Mesenteric fat pad (tissue), 1 donor: ENCODE measurements at regions not wholly inside any gene's neighbourhood (a gene's known extent, or its start where the extent isn't known, plus 50 kb on each side); places are given as distances from the start of the nearest gene placed in this dataset.

Experiments
- DNase-seq: peaks from one replicate; pipeline ENCODE4 v3.0.0-alpha.2; 2020; ENCODE audit warnings: low spot score
- donor health status: DM: yes; HTN: yes; CAD: no.

DNA sequence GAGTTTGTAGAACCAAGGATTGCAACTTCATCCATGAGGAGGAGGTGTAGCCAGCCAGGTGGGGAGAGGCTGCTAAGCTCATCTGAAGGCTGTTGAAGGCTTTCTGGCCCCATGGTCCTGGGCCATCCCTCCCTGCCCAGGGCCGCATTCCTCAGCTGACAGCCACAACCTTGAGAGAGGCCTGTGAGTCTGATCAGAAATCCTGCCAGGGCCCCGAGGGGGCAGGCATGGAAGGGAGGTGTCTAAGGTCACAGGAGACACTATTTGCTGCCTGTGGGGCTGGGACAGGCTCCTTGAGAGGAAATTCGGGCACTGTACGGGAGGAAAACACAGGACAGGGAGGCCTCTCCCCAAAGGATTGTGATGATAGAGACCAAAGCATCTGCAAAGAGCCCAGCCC lies 88.1 kb upstream of the IGLL5 start:
- peak; percentile 65 for DNase-seq

DNA sequence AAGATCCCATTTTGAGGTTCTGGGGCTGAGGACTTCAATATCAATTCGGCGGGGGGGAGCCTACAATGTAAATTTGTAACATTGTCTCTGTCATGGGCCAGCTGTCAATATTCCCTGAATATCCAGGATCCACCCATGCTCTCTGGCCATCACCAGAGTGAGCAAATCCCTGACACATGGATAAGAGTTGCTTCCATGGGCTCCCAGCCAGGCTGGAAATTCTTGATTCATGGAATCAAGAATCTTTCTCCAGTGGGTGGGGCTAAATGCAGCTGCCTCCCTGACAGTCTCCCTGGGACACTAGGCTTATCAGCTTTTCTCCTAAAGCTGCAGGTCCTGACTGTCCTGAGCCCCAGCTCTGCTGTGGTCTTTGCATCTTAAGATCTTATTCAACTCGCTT lies 86.9 kb upstream of the IGLL5 start:
- DNase-seq = peak; percentile 30

DNA sequence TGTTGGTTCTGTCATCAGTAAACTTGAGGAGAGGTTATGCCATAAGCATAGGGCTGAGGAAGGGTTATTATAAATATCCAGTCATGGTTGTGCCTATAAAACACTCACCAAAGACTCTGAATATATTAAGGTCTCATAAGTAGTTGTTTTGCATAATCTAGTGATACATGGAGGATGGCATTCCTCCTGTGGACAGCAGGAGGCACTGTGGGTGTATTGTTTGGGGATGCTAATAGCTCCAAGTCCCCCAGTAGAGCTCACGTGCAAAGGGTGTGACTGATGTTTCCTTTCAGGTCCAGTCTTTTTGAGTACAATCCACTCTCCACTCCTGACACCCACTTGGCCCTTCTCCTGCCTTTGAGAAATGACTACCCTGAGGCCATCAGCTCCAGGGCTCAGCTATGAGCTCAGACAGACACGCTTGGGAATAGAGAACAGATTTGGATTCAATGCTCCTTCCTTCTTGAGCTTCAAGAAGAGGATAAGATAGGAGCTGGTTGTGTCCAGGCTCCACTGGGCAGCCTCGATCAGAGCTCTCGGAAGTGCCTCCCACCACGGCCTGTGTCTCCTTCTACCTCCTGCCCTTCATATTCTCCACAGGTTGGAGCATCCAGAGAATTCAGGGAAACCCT lies 85.2 kb upstream of the IGLL5 start:
- DNase-seq = no peak

DNA sequence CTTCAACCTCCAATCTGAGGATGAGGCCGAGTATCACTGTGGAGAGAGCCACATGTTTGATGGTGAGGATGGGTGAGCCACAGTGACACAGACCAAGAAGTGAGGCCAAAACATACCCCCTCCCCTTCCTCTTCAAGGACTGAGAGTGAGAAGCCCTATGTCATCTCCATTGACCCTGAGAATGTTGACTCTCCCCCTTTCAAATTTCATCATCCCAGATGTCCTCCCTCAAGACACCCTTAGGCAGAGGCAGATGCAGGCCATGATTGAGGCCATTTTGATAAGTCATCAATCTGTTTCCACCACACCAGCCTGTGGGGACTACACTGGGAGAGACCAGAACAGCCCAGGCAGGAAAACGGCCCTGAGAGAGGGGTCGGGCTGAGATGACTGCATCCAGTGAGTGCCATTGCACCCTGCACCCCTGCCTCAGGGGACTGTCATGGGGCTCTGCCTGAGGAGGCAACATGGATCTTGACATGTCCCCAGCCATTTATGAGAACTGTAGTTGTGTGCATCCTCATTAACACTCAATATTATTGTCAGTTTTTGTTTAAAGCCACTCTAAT lies 84.2 kb upstream of the IGLL5 start:
- DNase-seq = peak; percentile 60

DNA sequence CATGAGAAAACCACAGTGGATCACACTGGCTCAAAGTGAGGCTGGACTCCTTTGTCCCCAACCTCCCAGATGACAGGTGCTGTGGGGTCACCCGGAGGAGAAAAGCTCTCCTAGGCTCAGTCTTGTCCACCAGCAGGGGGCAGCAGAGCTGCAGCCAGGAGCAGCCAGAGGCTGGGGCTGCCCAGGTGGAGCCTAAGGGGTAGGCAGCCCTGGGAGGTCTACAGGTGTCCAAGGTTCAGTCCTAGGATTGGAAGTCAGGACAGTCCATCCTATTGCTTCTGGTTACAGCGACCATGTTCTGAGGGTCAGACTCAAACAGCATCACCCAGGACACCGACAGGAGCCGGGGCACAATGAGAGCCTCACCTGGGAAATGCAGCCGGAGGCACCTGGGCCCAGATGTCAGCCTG lies 77.6 kb upstream of the IGLL5 start:
- no peak for DNase-seq

DNA sequence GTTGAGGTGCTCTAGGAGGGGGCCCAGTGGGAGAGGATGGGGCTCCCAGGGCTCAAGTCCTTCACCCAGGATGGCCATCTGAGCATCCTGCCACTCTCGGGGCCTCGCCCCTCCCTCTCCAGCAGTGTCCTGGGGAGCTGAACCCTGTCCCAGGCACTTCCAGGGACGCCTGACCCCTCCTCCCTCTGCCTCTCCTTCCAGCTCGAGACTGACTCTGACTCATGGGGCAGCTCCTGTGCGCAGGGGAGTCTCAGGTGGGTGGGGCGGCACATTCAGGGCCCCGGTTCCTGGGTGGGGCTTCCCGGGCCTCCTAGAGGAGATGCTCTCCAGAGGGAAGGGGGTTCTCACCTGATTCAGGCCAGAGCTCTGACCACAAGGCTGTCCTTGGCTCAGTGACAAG lies 77.1 kb upstream of the IGLL5 start:
- DNase-seq = no peak

DNA sequence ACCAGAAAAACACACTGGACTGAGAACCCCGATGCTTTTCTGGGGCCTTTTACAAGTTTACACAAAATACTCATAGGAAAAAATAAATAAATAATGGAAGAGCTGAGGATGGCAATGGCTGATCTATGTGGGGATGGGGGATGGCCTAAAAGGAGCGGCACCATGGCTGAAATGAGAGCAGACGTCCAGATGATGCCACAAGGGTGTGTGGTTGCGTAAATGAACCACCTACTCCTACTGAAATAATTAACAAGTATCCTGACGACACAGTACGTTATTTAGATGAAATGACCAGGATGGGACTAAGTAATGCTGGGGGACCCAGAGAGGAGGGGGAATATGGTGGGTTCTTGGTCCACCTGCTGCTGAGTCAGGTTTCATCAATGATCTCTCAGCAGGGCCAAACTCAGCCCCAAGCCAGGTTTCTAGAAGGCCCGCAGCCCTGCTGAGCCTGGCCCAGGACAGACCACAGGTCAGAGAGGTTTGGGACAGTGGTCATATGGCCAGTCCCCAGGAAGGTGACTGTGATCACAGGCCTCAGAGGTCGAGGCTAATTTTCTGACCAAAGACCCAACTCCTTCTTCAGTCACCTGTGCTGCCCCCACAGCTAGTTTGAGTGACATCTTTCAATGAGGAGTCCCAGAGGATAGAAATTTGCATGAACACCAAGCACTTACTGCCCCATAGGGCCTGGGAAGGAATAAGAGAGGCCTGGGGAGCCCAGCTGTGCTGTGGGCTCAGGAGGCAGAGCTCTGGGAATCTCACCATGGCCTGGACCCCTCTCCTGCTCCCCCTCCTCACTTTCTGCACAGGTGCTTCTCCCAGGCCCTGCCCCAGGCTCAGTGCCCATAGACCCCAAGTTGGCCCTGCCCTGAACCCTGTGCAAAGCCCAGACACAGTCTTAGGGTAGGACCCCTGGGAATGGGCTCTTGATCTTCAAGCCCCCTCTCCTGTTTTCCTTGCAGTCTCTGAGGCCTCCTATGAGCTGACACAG lies 76.3 kb upstream of the IGLL5 start:
- DNase-seq = no peak

DNA sequence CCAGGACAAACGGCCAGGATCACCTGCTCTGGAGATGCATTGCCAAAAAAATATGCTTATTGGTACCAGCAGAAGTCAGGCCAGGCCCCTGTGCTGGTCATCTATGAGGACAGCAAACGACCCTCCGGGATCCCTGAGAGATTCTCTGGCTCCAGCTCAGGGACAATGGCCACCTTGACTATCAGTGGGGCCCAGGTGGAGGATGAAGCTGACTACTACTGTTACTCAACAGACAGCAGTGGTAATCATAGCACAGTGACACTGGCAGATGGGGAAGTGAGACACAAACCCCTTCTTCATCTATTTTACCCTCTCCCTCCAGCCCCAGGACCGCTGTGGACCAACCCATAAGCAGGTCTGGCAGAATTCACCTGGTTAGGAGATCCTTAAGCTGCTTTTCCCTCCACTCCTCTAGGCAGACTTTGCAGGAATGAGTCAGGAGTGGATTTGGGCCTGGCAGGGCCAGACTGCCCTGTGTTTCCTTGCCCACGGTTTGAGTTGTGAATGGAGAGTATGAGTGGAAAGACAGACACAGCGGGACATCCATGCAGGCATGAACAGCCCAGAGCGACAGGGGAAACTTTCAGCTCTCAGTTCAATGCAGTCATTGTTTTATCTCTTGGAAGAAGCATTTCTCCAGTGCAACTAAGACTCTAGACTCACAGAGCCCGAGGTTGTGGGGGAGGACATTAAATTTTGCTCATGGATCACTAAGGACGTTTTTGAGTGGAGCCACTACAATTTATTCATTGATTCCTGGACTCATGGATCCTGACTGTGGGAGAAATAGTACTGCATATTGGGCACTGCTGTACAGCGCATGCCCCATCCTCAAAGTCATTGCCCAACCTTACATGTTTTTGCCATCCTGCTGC lies 75.3 kb upstream of the IGLL5 start:
- no peak for DNase-seq

DNA sequence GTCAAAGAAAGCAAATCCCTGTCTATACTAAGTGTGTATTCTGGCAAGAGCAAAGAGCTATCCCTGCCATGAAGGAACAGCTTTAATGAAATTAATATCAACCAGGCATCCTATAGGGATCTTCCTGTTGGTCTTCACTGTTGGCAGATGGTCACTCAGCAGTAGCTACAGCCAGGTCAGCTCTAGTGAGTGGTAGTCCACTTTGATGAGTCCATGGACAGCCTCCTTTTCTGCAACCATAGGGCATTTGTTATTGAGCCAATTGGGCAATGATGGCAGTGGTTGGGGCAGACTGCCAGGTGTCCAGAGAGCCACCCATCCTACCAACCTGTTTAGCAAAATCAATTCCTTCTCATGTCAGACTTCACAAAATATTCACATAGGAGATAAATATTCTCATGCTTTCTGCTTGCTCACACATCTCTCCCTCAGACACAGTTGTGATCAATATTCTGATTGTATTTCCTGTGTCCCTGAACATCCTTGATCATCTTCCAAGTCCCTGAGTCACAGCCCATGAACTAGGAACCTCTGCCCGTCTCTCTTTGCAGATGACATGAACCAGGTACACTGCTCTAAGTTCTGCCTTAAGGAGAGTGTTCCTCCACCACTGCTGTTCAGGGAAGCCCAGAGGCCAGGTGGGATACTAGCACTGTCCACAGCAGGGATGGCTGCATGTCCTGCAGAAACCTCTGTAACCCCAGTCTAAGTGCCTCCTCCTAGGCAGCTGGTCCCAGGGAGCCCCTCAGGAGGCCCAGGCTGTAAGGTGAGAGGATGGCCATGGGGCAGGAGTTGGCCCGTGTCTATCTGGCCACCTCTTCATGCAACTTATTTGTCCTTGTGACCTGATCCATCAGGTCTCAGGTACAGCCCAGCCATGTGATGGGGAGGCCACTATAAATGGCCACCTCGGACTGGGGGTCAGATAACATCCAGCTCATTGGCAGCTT lies 74.2 kb upstream of the IGLL5 start:
- DNase-seq = no peak

DNA sequence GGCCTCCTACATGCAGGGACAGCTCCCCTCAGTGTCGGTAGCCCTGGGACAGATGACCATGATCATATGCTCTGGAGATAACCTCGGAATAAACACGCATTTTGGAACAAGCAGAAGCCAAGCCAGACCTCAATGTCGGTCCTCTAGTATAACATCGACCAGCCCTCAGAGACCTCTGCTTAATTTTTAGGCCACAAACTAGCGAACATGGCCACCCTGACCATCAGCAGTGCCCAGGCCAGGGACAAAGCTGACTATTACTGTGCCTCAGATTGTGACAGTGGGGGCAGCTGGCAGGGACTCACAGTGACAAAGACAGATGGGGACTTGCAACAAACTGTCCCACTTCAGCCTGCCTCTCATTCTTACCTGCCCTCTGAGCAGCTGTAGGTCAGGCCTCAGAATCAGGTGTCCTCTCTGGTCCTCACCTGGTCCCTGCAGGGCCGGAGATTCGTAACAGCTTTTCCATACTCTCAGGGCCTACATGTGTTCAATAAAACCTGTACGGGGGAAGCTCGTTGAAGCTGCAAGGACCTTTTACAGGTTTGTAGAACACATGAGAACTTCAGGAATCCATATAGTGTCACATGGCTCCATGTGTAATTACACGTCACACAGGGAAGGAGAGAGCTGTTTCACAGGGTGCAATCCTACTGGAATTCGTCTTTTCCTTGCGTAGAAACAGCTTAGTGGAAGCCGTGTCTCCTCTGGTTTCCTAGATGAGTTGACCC lies 72.8 kb upstream of the IGLL5 start:
- DNase-seq = no peak

DNA sequence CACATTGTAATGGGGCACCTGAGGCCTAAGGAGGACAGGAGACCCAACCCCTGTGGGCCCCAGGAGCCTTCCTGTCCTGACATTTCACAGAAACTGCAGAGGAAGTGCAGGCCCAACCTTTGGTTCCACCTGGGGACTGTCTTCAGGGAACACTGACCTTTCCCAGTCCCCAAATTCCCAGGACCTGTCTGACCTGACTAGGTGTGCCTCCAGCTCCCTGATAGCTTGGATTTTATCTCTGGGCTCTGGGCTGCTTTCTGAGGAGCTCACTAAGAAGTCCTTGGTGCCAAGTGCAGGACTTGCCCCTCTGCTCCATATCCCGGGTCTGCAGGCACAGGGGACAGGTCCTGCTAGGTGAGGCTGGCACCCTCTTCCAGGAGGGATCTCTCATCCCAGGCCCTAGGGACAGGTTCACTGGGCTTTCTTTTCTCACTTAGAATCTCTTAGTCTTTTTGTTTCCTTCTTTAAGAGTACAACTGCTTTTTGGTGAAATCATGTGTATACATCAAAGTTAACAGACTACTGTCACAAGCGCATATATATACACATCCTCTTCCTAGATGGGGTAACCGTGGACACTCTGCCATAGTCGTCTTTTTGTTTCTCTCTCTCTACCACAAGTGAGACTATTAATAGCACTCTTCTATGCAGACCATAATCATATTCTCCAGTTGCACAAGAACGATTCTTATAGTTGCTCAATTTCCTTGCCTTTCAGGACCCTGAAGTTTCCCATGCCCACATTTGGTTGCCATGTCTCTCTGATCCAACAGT lies 72.0 kb upstream of the IGLL5 start:
- DNase-seq = no peak

DNA sequence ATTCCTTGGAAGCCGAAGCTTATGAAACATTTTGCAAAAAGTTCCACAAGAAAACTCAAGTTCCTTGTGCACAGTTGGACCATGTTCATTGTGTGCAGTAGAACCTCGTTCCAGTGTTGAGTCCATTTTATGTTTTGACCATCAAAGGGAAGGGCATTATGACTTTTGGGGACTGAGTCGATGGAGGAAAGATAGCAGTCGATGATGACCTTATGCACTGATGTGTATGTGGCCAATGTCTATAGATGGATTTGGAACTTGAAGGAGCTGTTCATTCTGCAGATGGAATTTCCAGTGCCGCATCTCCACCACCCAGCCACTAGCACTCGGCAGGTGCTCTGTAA lies 71.5 kb upstream of the IGLL5 start:
- DNase-seq = no peak

DNA sequence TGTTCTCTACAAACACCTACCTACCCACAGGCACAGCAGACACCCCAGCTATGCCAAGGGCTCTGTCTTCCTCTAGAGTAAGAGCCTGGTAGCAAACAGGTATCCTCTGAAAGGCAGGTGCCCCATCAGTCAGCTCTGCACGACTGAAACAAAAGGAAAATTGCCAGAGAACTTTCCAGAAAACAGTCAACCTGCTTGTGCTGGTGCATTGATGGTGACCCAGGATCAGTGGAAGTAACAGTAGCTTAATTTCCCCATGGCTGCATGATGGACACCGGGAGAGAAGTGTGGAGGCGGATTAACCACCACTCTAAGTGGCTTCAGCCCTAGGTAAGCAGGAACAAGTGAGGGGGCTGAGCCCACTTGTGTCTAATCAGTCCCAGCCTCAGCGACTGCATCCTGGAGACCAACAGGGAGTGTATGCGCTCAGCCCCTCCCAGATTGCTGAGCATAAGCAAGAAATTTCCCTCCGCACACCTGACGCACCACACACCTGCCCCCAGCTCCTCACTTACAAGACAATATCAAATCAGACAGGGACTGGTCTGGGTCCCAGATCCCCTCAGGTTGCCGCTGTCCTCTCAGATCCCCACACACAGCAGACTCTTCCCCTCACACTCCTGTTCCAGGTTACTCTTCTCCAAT lies 70.7 kb upstream of the IGLL5 start:
- no peak for DNase-seq

DNA sequence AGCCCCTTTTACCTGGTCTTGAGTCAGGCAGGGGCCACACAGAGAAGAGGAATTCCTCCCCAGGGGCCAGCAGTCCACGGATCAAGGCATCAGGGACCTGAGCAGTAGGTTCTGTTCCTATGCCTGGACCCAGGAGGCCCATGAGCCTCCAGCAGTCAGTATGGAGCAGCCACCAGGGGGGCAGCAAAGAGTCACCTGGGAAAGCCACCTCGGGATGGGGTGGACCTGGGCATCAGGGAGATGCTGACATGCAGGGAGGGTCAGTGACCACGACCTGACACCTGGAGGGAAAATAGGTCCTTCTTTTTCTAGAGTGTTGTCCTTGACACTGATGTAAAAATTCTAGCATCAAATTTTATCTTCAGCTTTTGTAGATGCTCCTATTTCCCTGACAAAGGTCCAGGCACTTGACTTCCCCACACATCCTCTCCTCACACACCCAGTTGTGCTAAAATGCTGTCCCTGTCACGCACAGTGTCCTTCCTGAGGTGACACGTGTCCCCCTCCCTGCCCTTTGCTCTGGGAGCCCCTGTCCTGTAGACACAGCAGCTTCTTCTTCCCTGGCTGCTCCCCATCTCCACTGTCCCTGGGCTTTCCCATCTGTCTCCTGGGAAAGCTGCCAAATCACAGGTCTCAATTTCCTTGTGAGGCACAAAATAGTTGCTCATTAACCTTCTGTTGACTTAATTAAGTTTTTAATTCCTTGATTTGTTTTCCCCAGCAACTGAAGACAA lies 70.0 kb upstream of the IGLL5 start:
- DNase-seq = no peak

DNA sequence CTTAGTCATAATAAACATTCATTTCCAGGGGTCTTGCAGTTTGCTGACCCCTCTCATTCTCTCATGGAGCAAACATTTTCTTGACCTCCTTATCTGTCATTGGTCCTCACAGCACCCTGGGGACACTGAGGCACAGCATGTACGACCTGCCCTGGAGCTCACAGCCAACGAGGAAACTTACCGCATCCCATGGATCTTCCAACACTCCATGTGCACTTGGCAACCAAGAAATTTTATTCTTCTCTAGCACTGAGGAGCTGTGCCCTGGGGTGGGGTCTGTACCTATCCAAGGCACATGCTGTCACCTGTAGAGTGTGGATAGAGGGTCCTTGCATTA lies 69.4 kb upstream of the IGLL5 start:
- DNase-seq = no peak

DNA sequence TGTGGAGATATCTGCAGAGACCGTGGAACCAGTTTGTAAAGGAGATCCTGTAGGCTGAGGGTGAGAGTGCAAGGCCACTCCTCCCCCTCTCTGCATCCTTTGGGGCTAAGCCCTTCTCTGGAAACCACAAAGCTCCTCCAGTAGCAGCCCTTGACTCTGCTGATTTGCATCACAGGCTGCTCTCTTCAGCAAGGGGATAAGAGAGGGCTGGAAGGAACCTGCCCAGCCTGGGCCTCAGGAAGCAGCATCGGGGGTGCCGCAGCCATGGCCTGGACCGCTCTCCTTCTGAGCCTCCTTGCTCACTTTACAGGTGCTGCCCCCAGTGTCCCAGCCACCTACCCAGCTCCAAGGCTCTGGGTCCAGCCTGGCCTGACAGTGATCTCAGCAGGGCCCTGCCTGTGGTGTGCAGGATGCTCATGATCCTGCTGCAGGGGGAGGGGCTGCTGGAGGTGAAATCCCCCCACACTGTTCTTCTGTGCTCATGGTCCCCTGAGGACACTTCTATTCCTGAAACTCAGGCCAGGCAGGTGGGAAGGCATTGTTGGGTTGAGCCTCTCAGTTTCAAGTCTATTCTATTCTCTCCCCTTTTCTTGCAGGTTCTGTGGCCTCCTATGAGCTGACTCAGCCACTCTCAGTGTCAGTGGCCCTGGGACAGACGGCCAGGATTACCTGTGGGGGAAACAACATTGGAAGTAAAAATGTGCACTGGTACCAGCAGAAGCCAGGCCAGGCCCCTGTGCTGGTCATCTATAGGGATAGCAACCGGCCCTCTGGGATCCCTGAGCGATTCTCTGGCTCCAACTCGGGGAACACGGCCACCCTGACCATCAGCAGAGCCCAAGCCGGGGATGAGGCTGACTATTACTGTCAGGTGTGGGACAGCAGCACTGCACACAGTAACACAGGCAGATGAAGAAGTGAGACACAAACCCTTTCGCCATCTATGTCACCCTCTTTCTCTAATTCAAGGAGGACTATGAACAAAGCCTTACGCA lies 68.5 kb upstream of the IGLL5 start:
- DNase-seq = no peak

DNA sequence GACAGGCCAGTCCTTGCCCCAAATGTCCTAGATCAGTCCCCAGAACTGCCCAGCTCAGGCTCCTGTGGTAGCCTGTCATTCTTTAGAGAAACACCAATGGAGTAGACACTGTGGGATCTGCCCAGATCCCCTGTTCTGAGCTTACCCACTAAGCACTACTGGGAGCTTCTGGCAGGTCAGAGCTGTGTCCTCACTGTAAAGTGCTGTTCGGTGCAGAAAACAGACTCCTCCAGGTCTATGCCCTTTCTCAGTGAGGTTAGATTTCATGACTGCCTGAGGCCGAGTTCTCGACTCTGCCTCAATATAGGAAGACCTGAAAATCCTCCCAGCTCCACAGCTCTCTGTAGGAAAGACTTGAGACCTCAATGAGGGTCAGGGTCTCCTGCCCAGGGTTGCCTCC lies 67.5 kb upstream of the IGLL5 start:
- DNase-seq = no peak
